HFF-Myc (cell line): ENCODE measurements at regions not wholly inside any gene's neighbourhood (a gene's known extent, or its start where the extent isn't known, plus 50 kb on each side); places are given as distances from the start of the nearest gene placed in this dataset.

ENCODE experiments used
- DNase-seq: peaks from one replicate; pipeline ENCODE4 v3.0.0-alpha.2; 2011; ENCODE audit warnings: low read depth; ENCODE audit errors: extremely low read depth
- H3K4me3 ChIP-seq: replicated peaks from 2 replicates; pipeline ENCODE4 v1.5.1; 2011; ENCODE audit warnings: low read depth, mild to moderate bottlenecking, control low read depth, low read length
- CTCF ChIP-seq: IDR thresholded peaks from 2 replicates; pipeline ENCODE4 v1.5.1; 2012; ENCODE audit warnings: mild to moderate bottlenecking, low read depth, low read length, control low read depth; ENCODE audit errors: missing control alignments

DNA sequence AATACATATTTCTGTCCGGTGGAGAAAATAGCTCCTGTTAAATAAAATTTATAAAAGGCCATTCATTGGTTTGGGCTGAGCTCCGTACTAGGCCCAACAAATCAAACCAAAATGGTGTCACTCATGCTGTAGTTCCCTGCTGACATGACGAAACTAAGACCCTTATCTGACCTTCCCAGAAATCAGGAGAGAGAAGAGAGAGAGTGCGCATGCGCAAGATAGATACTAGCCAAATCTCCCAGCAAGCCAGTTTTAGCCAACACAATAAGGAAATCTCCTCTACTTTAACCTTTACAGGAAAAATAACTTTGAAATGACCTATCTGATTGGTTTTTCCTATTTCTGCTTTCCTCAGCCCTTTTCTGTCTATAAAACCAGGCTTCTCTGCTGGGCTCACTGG is 152.7 kb upstream of the RMST start:
- H3K4me3 ChIP-seq: no peak overlapping the region
- DNase-seq: no peak
- TF ChIP-seq CTCF: no peak

- DNase-seq: no peak
- TF ChIP-seq CTCF: no peak
- no peak overlapping the region for H3K4me3 ChIP-seq
Measured at GRCh38 chr12:97312570-97313135, 150.0 kb upstream of the RMST start.

GRCh38 chr12:97313471-97314190 is 149.0 kb upstream of the RMST start:
- H3K4me3 ChIP-seq: no peak overlapping the region
- no peak for TF ChIP-seq CTCF
- no peak for DNase-seq

DNA sequence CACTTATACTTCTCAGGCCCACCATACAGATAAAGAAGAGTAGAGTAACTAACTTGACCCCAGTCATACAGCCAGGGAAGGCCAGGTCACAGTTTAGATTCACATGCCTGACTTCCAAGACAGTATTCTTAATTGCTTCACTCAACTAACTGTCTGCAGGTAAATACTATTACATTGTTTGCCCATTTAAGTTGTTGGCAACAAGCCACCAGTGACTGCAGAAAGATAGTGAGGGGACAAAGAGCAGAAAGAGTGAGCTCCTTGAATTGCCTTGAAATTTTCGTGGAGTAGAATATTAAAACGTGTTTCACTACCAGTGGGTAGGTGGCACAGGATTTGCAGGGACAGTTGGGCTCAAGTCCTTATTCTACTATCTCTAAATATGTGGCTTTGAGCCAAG is 146.3 kb upstream of the RMST start:
- TF ChIP-seq CTCF: no peak
- no peak for DNase-seq
- H3K4me3 ChIP-seq: no peak overlapping the region

DNA sequence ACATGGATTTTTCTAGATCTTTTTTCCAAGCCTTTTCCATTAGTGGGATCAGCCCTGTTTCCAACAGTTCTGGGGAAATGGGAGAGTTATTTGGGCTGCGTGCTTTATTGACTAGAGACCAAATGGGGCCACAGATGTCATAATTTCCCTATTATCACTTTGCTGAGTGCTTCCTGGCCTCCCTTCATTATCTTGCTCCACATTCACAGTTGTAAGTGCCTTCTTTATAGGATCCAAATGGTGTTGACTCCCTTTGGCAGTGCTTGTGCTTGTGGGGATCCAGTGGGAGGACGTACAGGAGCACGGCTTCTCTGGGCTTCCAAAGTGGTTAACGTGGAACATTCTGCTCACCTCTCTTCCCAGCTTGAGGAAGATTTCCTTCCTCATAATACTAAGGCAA is 141.0 kb upstream of the RMST start:
- no peak for DNase-seq
- no peak for TF ChIP-seq CTCF
- no peak overlapping the region for H3K4me3 ChIP-seq

- TF ChIP-seq CTCF: no peak
- H3K4me3 ChIP-seq: no peak overlapping the region
- DNase-seq: no peak
Measured at GRCh38 chr12:97322388-97322787, 140.2 kb upstream of the RMST start.
